Astrocyte of the cerebellum (primary cell): ENCODE measurements at regions not wholly inside any gene's neighbourhood (a gene's known extent, or its start where the extent isn't known, plus 50 kb on each side); places are given as distances from the start of the nearest gene placed in this dataset.

Source experiments
- DNase-seq: peaks from one replicate; pipeline ENCODE4 v3.0.0-alpha.2; 2011; ENCODE audit warnings: low read depth
- H3K4me3 ChIP-seq: 2 replicates; pipeline ENCODE4 v1.5.1; 2011; ENCODE audit warnings: mild to moderate bottlenecking, low read depth, low read length, moderate library complexity
- in situ Hi-C: cut with HindIII; loops from 2 replicates; pipeline ENCODE4 v1.10.0; 2017; ENCODE audit warnings: low sequenced_read_pairs
- TF ChIP-seq, protein P1 (sequence below): IDR thresholded peaks from 2 replicates; pipeline ENCODE4 v1.5.1; 2012; ENCODE audit warnings: low read length, low read depth, moderate library complexity, mild to moderate bottlenecking; ENCODE audit errors: missing control alignments

DNA sequence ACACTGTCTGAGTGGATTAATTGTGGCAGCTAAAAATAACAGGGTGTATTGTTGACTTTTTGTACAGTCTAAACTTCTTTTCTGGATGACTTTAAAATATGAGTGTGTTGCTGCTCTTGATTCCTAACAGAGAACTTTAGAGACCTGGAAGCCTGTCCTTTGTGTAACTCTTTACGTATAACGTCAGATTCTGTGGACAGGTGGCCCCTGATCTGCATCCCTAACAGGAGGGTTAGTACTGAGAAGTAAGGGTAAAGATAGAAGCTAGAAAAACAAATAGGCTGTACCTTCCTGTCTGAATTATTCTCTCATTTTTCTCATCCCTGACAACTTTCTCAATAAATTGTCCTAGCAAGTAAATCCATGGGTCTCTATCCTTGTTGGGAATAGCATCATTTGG is 105.7 kb upstream of the LIMCH1 start:
- in situ Hi-C loops = no loop called here
- DNase-seq = no peak
- TF ChIP-seq, protein P1, sequence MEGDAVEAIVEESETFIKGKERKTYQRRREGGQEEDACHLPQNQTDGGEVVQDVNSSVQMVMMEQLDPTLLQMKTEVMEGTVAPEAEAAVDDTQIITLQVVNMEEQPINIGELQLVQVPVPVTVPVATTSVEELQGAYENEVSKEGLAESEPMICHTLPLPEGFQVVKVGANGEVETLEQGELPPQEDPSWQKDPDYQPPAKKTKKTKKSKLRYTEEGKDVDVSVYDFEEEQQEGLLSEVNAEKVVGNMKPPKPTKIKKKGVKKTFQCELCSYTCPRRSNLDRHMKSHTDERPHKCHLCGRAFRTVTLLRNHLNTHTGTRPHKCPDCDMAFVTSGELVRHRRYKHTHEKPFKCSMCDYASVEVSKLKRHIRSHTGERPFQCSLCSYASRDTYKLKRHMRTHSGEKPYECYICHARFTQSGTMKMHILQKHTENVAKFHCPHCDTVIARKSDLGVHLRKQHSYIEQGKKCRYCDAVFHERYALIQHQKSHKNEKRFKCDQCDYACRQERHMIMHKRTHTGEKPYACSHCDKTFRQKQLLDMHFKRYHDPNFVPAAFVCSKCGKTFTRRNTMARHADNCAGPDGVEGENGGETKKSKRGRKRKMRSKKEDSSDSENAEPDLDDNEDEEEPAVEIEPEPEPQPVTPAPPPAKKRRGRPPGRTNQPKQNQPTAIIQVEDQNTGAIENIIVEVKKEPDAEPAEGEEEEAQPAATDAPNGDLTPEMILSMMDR = no peak
- no peak overlapping the region for H3K4me3 ChIP-seq

DNA sequence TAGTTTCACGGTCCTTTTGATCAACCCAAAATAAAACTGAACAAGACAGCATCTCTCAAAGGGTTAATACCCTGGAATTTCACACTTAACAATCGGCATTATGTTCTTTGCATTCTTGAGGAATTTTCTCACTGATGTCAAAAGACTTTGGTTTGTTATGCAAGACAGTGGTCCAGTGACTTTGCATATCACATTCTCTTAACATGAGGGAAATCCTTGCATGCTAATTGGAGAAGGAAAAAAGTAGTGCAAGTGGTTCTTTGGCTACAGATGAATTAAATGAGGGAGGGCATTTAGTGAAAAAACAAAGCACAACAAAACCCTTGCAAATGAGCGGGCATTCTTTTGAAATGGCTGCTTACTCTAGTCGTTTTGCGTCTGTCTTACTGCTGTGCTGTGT is 105.1 kb upstream of the LIMCH1 start:
- TF ChIP-seq, protein P1 = no peak

DNA sequence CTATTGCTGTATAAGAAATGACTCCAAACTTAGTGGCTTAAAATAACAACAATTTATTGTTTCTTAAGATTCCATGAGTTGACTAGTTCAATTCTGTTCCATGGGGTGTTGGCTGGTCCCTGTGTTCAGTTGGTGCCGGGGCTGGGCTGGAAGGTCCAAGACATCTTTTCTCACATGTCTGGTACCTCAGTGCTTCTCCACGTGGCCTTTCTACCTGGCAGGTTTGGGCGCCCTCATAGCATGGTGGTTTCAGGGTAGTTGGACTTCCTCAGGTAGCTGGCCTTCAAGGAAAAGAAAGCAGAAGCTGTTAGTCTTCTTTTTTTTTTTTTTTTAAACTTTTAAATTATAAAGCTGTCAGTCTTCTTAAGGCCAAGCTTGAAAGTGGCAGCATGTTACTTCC is 104.6 kb upstream of the LIMCH1 start:
- DNase-seq = no peak
- TF ChIP-seq, protein P1 = no peak
- no peak overlapping the region for H3K4me3 ChIP-seq
- in situ Hi-C loops = no loop called here

More for the DNA sequence above, 105.1 kb upstream of the LIMCH1 start:
- DNase-seq = peak; percentile 94
- in situ Hi-C loops = no loop called here
- no peak overlapping the region for H3K4me3 ChIP-seq

DNA sequence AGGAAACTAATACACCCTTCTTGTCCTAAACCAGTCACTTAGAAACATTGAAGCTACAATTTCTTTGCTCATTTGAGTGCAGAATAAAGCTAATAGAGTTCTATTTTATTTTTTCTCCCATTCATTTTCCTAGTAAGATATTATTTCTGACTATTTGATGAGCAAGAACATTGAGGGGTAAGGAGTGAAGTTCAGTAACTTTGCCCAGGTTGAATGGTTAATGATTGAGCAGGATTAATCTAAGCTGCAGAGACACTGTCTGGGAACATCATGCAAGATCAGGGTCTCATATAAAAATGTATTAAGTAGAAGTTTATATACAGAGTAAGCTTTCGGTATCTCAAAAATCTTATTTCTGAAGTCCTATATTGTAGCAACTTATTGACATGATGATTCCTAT is 102.4 kb upstream of the LIMCH1 start:
- DNase-seq = no peak
- no peak overlapping the region for H3K4me3 ChIP-seq
- TF ChIP-seq, protein P1 = no peak
- in situ Hi-C loops = no loop called here

DNA sequence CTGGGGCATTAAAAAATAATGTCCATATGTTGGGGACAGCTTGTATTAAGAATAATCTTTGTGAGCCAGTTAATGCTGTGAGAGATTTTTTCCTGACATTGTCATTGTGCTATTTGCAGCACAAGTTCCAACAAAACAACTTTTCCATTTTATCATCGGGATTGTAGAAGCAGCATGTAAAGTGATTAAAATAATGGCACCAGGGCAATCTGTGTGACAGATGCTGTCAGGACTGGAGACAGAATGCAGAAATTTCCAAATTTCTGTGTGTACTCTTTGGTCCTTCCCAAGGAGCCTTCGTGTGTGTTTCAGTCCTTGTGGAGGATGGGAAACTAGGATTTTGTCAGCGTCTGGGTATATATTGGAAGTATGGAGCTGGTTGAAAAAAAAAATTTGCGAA is 101.5 kb upstream of the LIMCH1 start:
- TF ChIP-seq, protein P1 = no peak
- H3K4me3 ChIP-seq = no peak overlapping the region
- no peak for DNase-seq
- in situ Hi-C loops = no loop called here

DNA sequence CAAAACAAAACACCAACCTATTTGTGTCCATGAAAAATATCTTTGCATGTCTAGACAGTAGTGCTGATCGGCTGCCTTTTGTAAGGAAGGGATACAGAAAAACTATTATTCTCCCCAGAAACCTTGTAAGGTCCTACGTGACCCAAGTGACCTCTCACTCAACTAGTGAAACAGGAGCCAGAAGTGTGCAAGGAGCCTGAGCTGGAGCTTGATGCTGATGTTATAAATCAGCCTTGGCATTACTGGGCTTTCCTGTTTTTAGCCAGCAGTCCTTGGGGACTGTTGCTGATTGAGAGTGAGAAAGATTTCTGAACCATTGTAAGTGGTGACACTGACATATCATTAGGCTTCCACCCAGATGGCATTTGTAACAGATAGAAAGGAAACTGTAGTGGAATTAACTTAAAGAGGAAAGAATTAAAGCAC is 100.8 kb upstream of the LIMCH1 start:
- in situ Hi-C loops = no loop called here
- no peak overlapping the region for H3K4me3 ChIP-seq
- TF ChIP-seq, protein P1 = no peak
- DNase-seq = no peak

DNA sequence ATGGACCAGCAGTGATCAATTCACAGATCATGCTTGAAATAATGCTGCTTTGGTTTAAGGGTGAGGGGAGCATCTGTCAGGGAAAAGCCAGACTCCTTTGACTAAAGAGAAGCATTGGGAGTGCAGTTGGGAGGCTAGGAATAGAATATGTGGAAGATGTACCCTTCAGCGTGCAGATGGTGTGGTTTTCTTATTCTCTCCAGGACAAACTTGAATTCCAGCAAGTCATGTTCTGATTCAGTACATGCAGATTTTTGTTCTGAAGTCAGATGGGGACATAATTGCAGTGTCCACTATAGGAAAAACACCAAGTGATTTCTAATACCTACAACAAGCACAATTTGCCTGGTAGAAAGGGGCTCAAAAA is 99.0 kb upstream of the LIMCH1 start:
- no peak for DNase-seq
- no peak overlapping the region for H3K4me3 ChIP-seq
- in situ Hi-C loops = no loop called here
- TF ChIP-seq, protein P1 = no peak
